Ovary (tissue), 7 donors: ENCODE measurements at regions not wholly inside any gene's neighbourhood (a gene's known extent, or its start where the extent isn't known, plus 50 kb on each side); places are given as distances from the start of the nearest gene placed in this dataset.

ENCODE experiments used
- DNase-seq, 5 donors: peaks; one replicate each; pipeline ENCODE4 v3.0.0-alpha.2; 2019 to 2020
- H3K27ac ChIP-seq, 2 donors: fragments of 200-600 bp; one replicate each; pipeline versions ENCODE4 v1.5.1 to v1.8.0; 2019 to 2022
- H3K27me3 ChIP-seq: fragments of 200-600 bp; one replicate; pipeline ENCODE4 v1.8.0; 2022
- H3K36me3 ChIP-seq: fragments of 200-600 bp; sonication (generic); one replicate; pipeline ENCODE4 v1.5.1; 2019
- H3K4me1 ChIP-seq: one replicate; pipeline ENCODE4 v1.8.1; 2013; ENCODE audit warnings: mild to moderate bottlenecking, moderate library complexity; ENCODE audit not compliant: insufficient read depth
- H3K4me3 ChIP-seq: fragments of 200-600 bp; sonication (generic); one replicate; pipeline ENCODE4 v1.5.1; 2017
- H3K9me3 ChIP-seq, 2 donors: fragments of 200-600 bp in 1 of 2; sonication (generic) in 1 of 2; one replicate each; pipeline versions ENCODE4 v1.5.1 to v1.8.1; 2013 to 2019; ENCODE audit warnings: mild to moderate bottlenecking in 1 of 2, moderate library complexity in 1 of 2
- CTCF ChIP-seq, 3 donors: fragments of 450-650 bp in 2 of 3; fragments of 200-600 bp in 1 of 3; IDR thresholded peaks; one replicate each; pipeline versions ENCODE4 v1.5.1 to v1.8.0; 2016 to 2022; ENCODE audit warnings: antibody characterized with exemption in 3 of 3, mild to moderate bottlenecking in 1 of 3
- EP300 ChIP-seq: sonication (generic); formaldehyde crosslinking; IDR thresholded peaks from one replicate; pipeline ENCODE4 v1.6.1; 2017; ENCODE audit warnings: antibody characterized with exemption
- POLR2A ChIP-seq: fragments of 450-650 bp; IDR thresholded peaks from one replicate; pipeline ENCODE4 v1.6.1; 2017; ENCODE audit warnings: antibody characterized with exemption, mild to moderate bottlenecking, moderate library complexity
- WGBS, 3 donors: extraction: QIAGEN DNeasy Blood & Tissue Kit in 1 of 3; methylation state at CpG; one replicate each; pipeline versions ENCODE4 v1.1.5 to v1.1.7; 2013 to 2017; 5-methylcytosine and 5-hydroxymethylcytosine counted together
- intact Hi-C, 4 donors: fragments of 100-400 bp; cut with DNase I; formaldehyde crosslinking; loops; one replicate each; pipeline versions ENCODE4 v1.11.0 to v1.15.1; 2022 to 2023
- donor health status: DM: no; HTN: no; CAD: no; lungs with moderate emphysema.
- donor health status: DM: no; HTN: no; CAD: no.
- donor health status: Bipolar disorder and iron deficiency.
- donor health status: DM: no; HTN: no; CAD: no.
- donor health status: DM: yes; HTN: yes; CAD: no.

DNA sequence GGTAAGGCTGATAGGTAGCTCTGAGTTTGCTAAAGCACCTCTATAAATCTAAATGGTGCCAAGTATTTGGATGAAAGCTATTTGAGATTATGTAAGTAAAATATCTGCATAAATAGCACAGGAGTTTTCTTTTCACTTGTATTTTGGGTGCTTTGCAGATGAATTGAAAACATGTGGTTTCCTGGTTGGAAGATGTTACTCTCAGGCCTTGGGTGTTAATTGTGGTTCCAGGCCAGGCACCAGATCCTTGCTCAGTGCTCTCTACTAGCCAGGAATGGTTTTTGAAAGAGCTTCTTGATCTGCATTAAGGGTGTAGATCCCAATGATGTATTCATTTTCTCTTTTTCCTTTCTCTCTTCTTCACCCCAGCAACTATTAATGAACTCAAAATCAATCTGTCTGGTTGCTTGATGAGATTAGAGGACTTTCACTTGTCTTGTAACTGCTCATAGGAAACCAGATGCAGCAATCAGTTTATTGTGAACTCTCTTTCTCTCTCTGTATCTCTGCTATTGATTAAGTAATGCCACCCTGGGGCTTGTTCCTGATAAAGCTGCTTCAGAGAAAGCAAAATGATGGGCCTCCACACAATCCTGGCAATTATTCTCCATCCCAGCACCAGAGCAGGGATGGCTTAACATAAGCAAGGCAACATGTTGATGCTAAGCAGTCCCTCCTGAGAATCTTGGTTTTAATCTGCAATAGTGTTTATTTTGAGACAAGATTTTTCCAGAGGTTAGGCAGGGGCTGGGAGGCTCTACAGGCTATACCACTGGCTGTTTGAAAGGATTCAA is 147.0 kb upstream of the NTM start:
- Histone ChIP-seq H3K27me3 (no peaks in the 10 kb centered on the region), H3K36me3 (no peaks in the 10 kb centered on the region), H3K4me1 (no peaks in the 10 kb centered on the region), H3K4me3 (no peak overlapping the region), H3K9me3 (no peaks in the 10 kb centered on the region), H3K27ac (no peak overlapping the region)
- no peak for DNase-seq
- TF ChIP-seq POLR2A (no peak), EP300 (no peak), CTCF (IDR thresholded peaks at IDR 0.05) (no peak)
- intact Hi-C loops: no loop called here

DNA sequence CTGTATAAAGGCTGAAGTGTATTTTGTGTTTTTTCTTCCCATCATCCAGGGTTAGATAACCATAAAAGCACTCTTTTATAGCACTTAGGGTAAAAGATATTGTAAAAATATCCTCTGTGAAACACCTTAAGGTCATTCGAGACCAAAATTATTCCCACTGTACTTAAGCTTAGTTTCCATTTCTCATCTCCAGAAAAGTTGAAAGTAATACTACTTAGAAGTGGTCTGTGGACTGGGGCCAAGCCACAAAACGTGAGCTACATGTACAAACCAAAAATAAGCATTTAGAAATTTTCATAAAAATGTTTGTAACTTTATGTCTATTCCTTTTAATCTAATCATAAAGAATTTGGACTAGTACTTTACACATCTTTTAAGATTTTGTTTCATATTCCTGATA is 142.0 kb upstream of the NTM start:
- TF ChIP-seq CTCF (IDR thresholded peaks at IDR 0.05) (no peak), POLR2A (no peak), EP300 (no peak)
- Histone ChIP-seq H3K4me1 (no peaks in the 10 kb centered on the region), H3K27ac (no peak overlapping the region), H3K9me3 (no peaks in the 10 kb centered on the region), H3K4me3 (no peak overlapping the region), H3K36me3 (no peaks in the 10 kb centered on the region), H3K27me3 (no peaks in the 10 kb centered on the region)
- 16 to 22% (median 16%) methylated on average over 2 of the region's 2 CpGs for WGBS, 3 donors
- intact Hi-C loops: no loop called here
- DNase-seq: no peak

- WGBS, 3 donors: 36 to 56% (median 36%) methylated on average over 2 of the region's 2 CpGs
- TF ChIP-seq POLR2A (no peak), EP300 (no peak), CTCF (IDR thresholded peaks at IDR 0.05) (no peak)
- no peaks in the 10 kb centered on the region for H3K27me3 ChIP-seq
- H3K36me3 ChIP-seq: no peaks in the 10 kb centered on the region
- H3K4me3 ChIP-seq: no peak overlapping the region
- no peaks in the 10 kb centered on the region for H3K4me1 ChIP-seq
- no peaks in the 10 kb centered on the region for H3K9me3 ChIP-seq
- intact Hi-C loops: no loop called here
- DNase-seq: no peak
- H3K27ac ChIP-seq: no peak overlapping the region
These were observed 141.2 kb upstream of the NTM start for GRCh38 chr11:131229221-131229620.

GRCh38 chr11:131231317-131231940 is 139.0 kb upstream of the NTM start:
- Histone ChIP-seq H3K27ac (no peak overlapping the region), H3K9me3 (no peaks in the 10 kb centered on the region), H3K27me3 (no peaks in the 10 kb centered on the region), H3K36me3 (no peaks in the 10 kb centered on the region), H3K4me1 (no peaks in the 10 kb centered on the region), H3K4me3 (no peak overlapping the region)
- no peak for DNase-seq
- 47 to 56% (median 50%) methylated on average over 6 of the region's 6 CpGs for WGBS, 3 donors
- no peak for TF ChIP-seq CTCF (IDR thresholded peaks at IDR 0.05)
- no peak for TF ChIP-seq EP300
- no peak for TF ChIP-seq POLR2A
- intact Hi-C loops: no loop called here
